ENCODE measurements at regions not wholly inside any gene's neighbourhood (a gene's known extent, or its start where the extent isn't known, plus 50 kb on each side); places are given as distances from the start of the nearest gene placed in this dataset.

- no peaks in the 10 kb centered on the region for H3K36me3 ChIP-seq (ENCODE audit: control insufficient read depth, insufficient read depth, low read length)
- no peak for FAIRE-seq
- TF ChIP-seq CTCF (IDR thresholded peaks at IDR 0.05; ENCODE audit: insufficient read depth, low read length, severe bottlenecking) = no peak
- DNase-seq (ENCODE audit: low read depth) = peak; percentile 12
- no peak overlapping the region for H3K4me3 ChIP-seq (ENCODE audit: low read depth, low read length)
- H3K27me3 ChIP-seq (ENCODE audit: control insufficient read depth, insufficient read depth, low read length) = no peaks in the 10 kb centered on the region
These were observed 282.1 kb downstream of the RPS29 start for GRCh38 chr14:49303946-49304516.

GRCh38 chr14:49297102-49297501, 289.1 kb downstream of the RPS29 start:
- Histone ChIP-seq H3K4me3 (ENCODE audit: low read depth, low read length) (no peak overlapping the region), H3K27me3 (ENCODE audit: control insufficient read depth, insufficient read depth, low read length) (no peaks in the 10 kb centered on the region), H3K36me3 (ENCODE audit: control insufficient read depth, insufficient read depth, low read length) (no peaks in the 10 kb centered on the region)
- no peak for TF ChIP-seq CTCF (IDR thresholded peaks at IDR 0.05; ENCODE audit: insufficient read depth, low read length, severe bottlenecking)
- FAIRE-seq (no peak), DNase-seq (ENCODE audit: low read depth) (no peak)

- TF ChIP-seq CTCF (IDR thresholded peaks at IDR 0.05; ENCODE audit: insufficient read depth, low read length, severe bottlenecking) = no peak
- no peak overlapping the region for H3K4me3 ChIP-seq (ENCODE audit: low read depth, low read length)
- DNase-seq (ENCODE audit: low read depth) = no peak
- no peak for FAIRE-seq
- H3K36me3 ChIP-seq (ENCODE audit: control insufficient read depth, insufficient read depth, low read length) = no peaks in the 10 kb centered on the region
- no peaks in the 10 kb centered on the region for H3K27me3 ChIP-seq (ENCODE audit: control insufficient read depth, insufficient read depth, low read length)
These were observed 291.5 kb downstream of the RPS29 start for GRCh38 chr14:49294621-49295148.

DNA sequence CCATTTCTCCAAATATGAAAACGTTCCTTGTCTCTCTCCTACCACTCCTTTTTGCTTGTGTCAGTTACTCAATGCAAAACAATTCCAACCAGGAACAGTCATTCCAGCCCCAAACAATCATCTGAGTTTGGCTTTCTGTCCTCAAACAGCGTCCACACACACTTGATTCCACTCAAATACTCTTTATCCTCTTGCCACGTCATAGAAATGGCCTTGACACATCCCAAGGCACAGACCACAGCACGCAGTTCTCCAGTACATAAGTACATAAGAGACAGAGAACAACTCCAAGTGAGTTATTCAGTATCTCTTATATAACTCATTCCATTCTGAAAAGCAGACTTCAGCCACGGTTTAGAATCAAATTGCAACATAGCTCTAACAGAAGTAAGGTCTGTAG, 299.2 kb downstream of the RPS29 start:
- DNase-seq (ENCODE audit: low read depth) (no peak), FAIRE-seq (no peak)
- H3K4me3 ChIP-seq (ENCODE audit: low read depth, low read length) = no peak overlapping the region
- H3K36me3 ChIP-seq (ENCODE audit: control insufficient read depth, insufficient read depth, low read length) = no peaks in the 10 kb centered on the region
- TF ChIP-seq CTCF (IDR thresholded peaks at IDR 0.05; ENCODE audit: insufficient read depth, low read length, severe bottlenecking) = no peak
- H3K27me3 ChIP-seq (ENCODE audit: control insufficient read depth, insufficient read depth, low read length) = no peaks in the 10 kb centered on the region

GRCh38 chr14:49286257-49286983, 299.8 kb downstream of the RPS29 start:
- TF ChIP-seq CTCF (IDR thresholded peaks at IDR 0.05; ENCODE audit: insufficient read depth, low read length, severe bottlenecking) = no peak
- no peak for DNase-seq (ENCODE audit: low read depth)
- Histone ChIP-seq H3K4me3 (ENCODE audit: low read depth, low read length) (no peak overlapping the region), H3K27me3 (ENCODE audit: control insufficient read depth, insufficient read depth, low read length) (no peaks in the 10 kb centered on the region), H3K36me3 (ENCODE audit: control insufficient read depth, insufficient read depth, low read length) (no peaks in the 10 kb centered on the region)
- no peak for FAIRE-seq
